Mucosa of stomach (tissue), 1 donor: ENCODE measurements at regions not wholly inside any gene's neighbourhood (a gene's known extent, or its start where the extent isn't known, plus 50 kb on each side); places are given as distances from the start of the nearest gene placed in this dataset.

Experiments used
- H3K27me3 ChIP-seq: one replicate; pipeline ENCODE4 v1.7.0; 2013; ENCODE audit warnings: mild to moderate bottlenecking, low read length; ENCODE audit not compliant: control insufficient read depth, insufficient read depth
- H3K36me3 ChIP-seq: one replicate; pipeline ENCODE4 v1.7.0; 2013; ENCODE audit warnings: low read length; ENCODE audit not compliant: control insufficient read depth, insufficient read depth
- H3K4me1 ChIP-seq: one replicate; pipeline ENCODE4 v1.7.0; 2013; ENCODE audit warnings: mild to moderate bottlenecking, low read length; ENCODE audit not compliant: control insufficient read depth, insufficient read depth
- H3K4me3 ChIP-seq: one replicate; pipeline ENCODE4 v1.7.0; 2013; ENCODE audit warnings: low read length
- H3K9ac ChIP-seq: one replicate; pipeline ENCODE4 v1.7.0; 2013; ENCODE audit warnings: mild to moderate bottlenecking, low read length, moderate library complexity
- H3K9me3 ChIP-seq: one replicate; pipeline ENCODE4 v1.7.0; 2013; ENCODE audit warnings: mild to moderate bottlenecking, low read length, moderate library complexity; ENCODE audit not compliant: control insufficient read depth
- donor health status: Pancreatic carcinoma.

GRCh38 chr15:69930754-69931153 is 167.0 kb downstream of the TLE3 start:
- no peak overlapping the region for H3K4me3 ChIP-seq
- H3K27me3 ChIP-seq = no peaks in the 10 kb centered on the region
- no peaks in the 10 kb centered on the region for H3K4me1 ChIP-seq
- H3K9me3 ChIP-seq = no peaks in the 10 kb centered on the region
- no peak overlapping the region for H3K9ac ChIP-seq
- H3K36me3 ChIP-seq = no peaks in the 10 kb centered on the region

- H3K4me3 ChIP-seq = no peak overlapping the region
- no peaks in the 10 kb centered on the region for H3K36me3 ChIP-seq
- H3K9ac ChIP-seq = no peak overlapping the region
- H3K9me3 ChIP-seq = no peaks in the 10 kb centered on the region
- no peaks in the 10 kb centered on the region for H3K4me1 ChIP-seq
- H3K27me3 ChIP-seq = no peaks in the 10 kb centered on the region
Measured at GRCh38 chr15:69931156-69931555, 166.6 kb downstream of the TLE3 start.

GRCh38 chr15:69934607-69935006 is 163.1 kb downstream of the TLE3 start:
- Histone ChIP-seq H3K4me1 (no peaks in the 10 kb centered on the region), H3K9ac (no peak overlapping the region), H3K36me3 (no peaks in the 10 kb centered on the region), H3K27me3 (no peaks in the 10 kb centered on the region), H3K4me3 (no peak overlapping the region), H3K9me3 (no peaks in the 10 kb centered on the region)

GRCh38 chr15:69939513-69940440 is 157.9 kb downstream of the TLE3 start:
- no peaks in the 10 kb centered on the region for H3K27me3 ChIP-seq
- H3K4me3 ChIP-seq = no peak overlapping the region
- H3K9me3 ChIP-seq = no peaks in the 10 kb centered on the region
- H3K4me1 ChIP-seq = no peaks in the 10 kb centered on the region
- H3K36me3 ChIP-seq = no peaks in the 10 kb centered on the region
- H3K9ac ChIP-seq = no peak overlapping the region

- no peak overlapping the region for H3K9ac ChIP-seq
- H3K4me1 ChIP-seq = no peaks in the 10 kb centered on the region
- no peaks in the 10 kb centered on the region for H3K27me3 ChIP-seq
- H3K4me3 ChIP-seq = no peak overlapping the region
- H3K36me3 ChIP-seq = no peaks in the 10 kb centered on the region
- no peaks in the 10 kb centered on the region for H3K9me3 ChIP-seq
Measured at GRCh38 chr15:69940441-69941300, 157.0 kb downstream of the TLE3 start.

GRCh38 chr15:69941301-69941605 is 156.5 kb downstream of the TLE3 start:
- H3K9me3 ChIP-seq = no peaks in the 10 kb centered on the region
- H3K4me1 ChIP-seq = no peaks in the 10 kb centered on the region
- no peaks in the 10 kb centered on the region for H3K27me3 ChIP-seq
- no peak overlapping the region for H3K4me3 ChIP-seq
- no peaks in the 10 kb centered on the region for H3K36me3 ChIP-seq
- H3K9ac ChIP-seq = no peak overlapping the region

- H3K9ac ChIP-seq = no peak overlapping the region
- no peaks in the 10 kb centered on the region for H3K4me1 ChIP-seq
- H3K4me3 ChIP-seq = no peak overlapping the region
- no peaks in the 10 kb centered on the region for H3K9me3 ChIP-seq
- H3K36me3 ChIP-seq = no peaks in the 10 kb centered on the region
- no peaks in the 10 kb centered on the region for H3K27me3 ChIP-seq
Measured at GRCh38 chr15:69941706-69942495, 155.8 kb downstream of the TLE3 start.

- H3K36me3 ChIP-seq = no peaks in the 10 kb centered on the region
Measured at GRCh38 chr15:69943637-69944036, 154.1 kb downstream of the TLE3 start.

GRCh38 chr15:69945729-69946128 is 152.0 kb downstream of the TLE3 start:
- Histone ChIP-seq H3K9ac (no peak overlapping the region), H3K36me3 (no peaks in the 10 kb centered on the region), H3K27me3 (no peaks in the 10 kb centered on the region), H3K9me3 (no peaks in the 10 kb centered on the region), H3K4me3 (no peak overlapping the region), H3K4me1 (no peaks in the 10 kb centered on the region)

More at GRCh38 chr15:69943637-69944036, 154.1 kb downstream of the TLE3 start:
- H3K27me3 ChIP-seq = no peaks in the 10 kb centered on the region
- H3K9ac ChIP-seq = no peak overlapping the region
- no peaks in the 10 kb centered on the region for H3K9me3 ChIP-seq
- no peaks in the 10 kb centered on the region for H3K4me1 ChIP-seq
- no peak overlapping the region for H3K4me3 ChIP-seq

- Histone ChIP-seq H3K4me1 (no peaks in the 10 kb centered on the region), H3K36me3 (no peaks in the 10 kb centered on the region), H3K9ac (no peak overlapping the region)
Measured at GRCh38 chr15:69946870-69947269, 150.8 kb downstream of the TLE3 start.

GRCh38 chr15:69947394-69947793 is 150.3 kb downstream of the TLE3 start:
- no peak overlapping the region for H3K9ac ChIP-seq
- H3K4me3 ChIP-seq = no peak overlapping the region
- H3K9me3 ChIP-seq = no peaks in the 10 kb centered on the region
- H3K36me3 ChIP-seq = no peaks in the 10 kb centered on the region
- no peaks in the 10 kb centered on the region for H3K4me1 ChIP-seq
- H3K27me3 ChIP-seq = no peaks in the 10 kb centered on the region

More at GRCh38 chr15:69946870-69947269, 150.8 kb downstream of the TLE3 start:
- Histone ChIP-seq H3K27me3 (no peaks in the 10 kb centered on the region), H3K9me3 (no peaks in the 10 kb centered on the region), H3K4me3 (no peak overlapping the region)
